K562 (cell line): ENCODE measurements at regions not wholly inside any gene's neighbourhood (a gene's known extent, or its start where the extent isn't known, plus 50 kb on each side); places are given as distances from the start of the nearest gene placed in this dataset.

Source experiments
- CSDE1 ChIP-seq, 2 experiments: fragments of 450-650 bp; IDR thresholded peaks; 2 replicates each; pipeline ENCODE4 v1.6.1; 2016; ENCODE audit warnings: mild to moderate bottlenecking in 1 of 2
- HMBOX1 ChIP-seq: sonication (generic); IDR thresholded peaks from 2 replicates; pipeline ENCODE4 v1.6.1; 2016
- HMG20B ChIP-seq: fragments of 250-450 bp; sonication (Bioruptor Pico); IDR thresholded peaks from 2 replicates; pipeline ENCODE4 v1.5.0; 2021; ENCODE audit warnings: mild to moderate bottlenecking
- KDM4B ChIP-seq, 2 experiments: fragments of 450-650 bp in 1 of 2; sonication (generic) in 1 of 2; IDR thresholded peaks; 2 replicates each; pipeline ENCODE4 v1.6.1; 2016 to 2017; ENCODE audit warnings: borderline replicate concordance in 2 of 2, antibody characterized with exemption in 1 of 2, low read depth in 1 of 2, mild to moderate bottlenecking in 1 of 2
- LARP7 ChIP-seq: fragments of 450-650 bp; IDR thresholded peaks from 2 replicates; pipeline ENCODE4 v1.6.1; 2016
- NR1H2 ChIP-seq: sonication (generic); formaldehyde crosslinking; IDR thresholded peaks from 2 replicates; pipeline ENCODE4 v1.4.0; 2020; ENCODE audit warnings: mild to moderate bottlenecking, missing genetic modification reagents
- NUFIP1 ChIP-seq: fragments of 450-650 bp; IDR thresholded peaks from 2 replicates; pipeline ENCODE4 v1.6.1; 2018; ENCODE audit not compliant: partially characterized antibody
- POLR3A ChIP-seq: IDR thresholded peaks from 2 replicates; pipeline ENCODE4 v1.6.1; 2011; ENCODE audit warnings: borderline replicate concordance, mild to moderate bottlenecking, moderate library complexity; ENCODE audit not compliant: insufficient read length, insufficient read depth; ENCODE audit errors: extremely low read depth
- POLR3G ChIP-seq: IDR thresholded peaks from 2 replicates; pipeline ENCODE4 v1.6.1; 2011; ENCODE audit not compliant: insufficient read length, insufficient replicate concordance; ENCODE audit errors: extremely low read depth
- RFX1 ChIP-seq: fragments of 450-650 bp; IDR thresholded peaks from 2 replicates; pipeline ENCODE4 v1.6.1; 2016; ENCODE audit warnings: mild to moderate bottlenecking, moderate library complexity
- TEAD2 ChIP-seq: fragments of 450-650 bp; IDR thresholded peaks from 2 replicates; pipeline ENCODE4 v1.6.1; 2016; ENCODE audit warnings: missing genetic modification characterization, control low read depth, missing compliant biosample characterization
- TRIM28 ChIP-seq: fragments of 450-650 bp; IDR thresholded peaks from 2 replicates; pipeline ENCODE4 v1.6.1; 2017
- ZNF318 ChIP-seq, 2 experiments: fragments of 450-650 bp; IDR thresholded peaks; 2 replicates each; pipeline ENCODE4 v1.6.1; 2016; ENCODE audit warnings: mild to moderate bottlenecking in 2 of 2, borderline replicate concordance in 1 of 2, low read depth in 1 of 2, moderate library complexity in 1 of 2
- ZNF512 ChIP-seq: IDR thresholded peaks from 2 replicates; pipeline ENCODE4 v1.6.1; 2016; ENCODE audit warnings: missing genetic modification characterization, missing compliant biosample characterization
- ZNF561 ChIP-seq: fragments of 450-650 bp; formaldehyde crosslinking; conservative IDR thresholded peaks from 2 replicates; pipeline ENCODE4 v1.4.0; 2020; ENCODE audit warnings: mild to moderate bottlenecking, moderate library complexity
- ZNF75A ChIP-seq: fragments of 450-650 bp; formaldehyde crosslinking; IDR thresholded peaks from 2 replicates; pipeline ENCODE4 v1.4.0; 2020; ENCODE audit warnings: mild to moderate bottlenecking
- TF ChIP-seq, protein P1 (sequence below), 2 experiments: fragments of 450-650 bp; IDR thresholded peaks; 2 replicates each; pipeline ENCODE4 v1.6.1; 2016

DNA sequence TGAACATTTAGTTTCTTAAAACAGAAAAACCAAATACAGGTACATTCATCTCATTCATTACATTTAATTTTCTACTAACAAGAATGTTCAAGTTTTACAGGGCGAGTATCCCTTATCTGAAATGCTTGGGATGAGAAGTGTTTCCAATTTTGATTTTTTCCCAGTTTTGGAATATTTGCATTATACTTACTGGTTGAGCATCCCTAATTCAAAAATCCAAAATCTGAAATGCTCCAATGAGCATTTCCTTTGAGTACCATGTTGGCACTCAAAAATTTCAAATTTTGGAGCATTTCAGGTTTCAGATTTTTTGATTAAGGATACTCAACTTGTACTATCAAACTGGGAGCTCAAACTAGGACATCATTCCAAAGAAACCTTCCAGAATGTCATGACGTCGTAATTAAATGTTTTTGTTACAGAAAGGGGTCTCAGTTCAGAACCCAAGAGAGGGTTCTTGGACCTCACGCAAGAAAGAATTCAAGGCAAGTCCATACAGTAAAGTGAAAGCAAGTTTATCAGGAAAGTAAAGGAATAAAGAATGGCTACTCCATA, 90.8 kb upstream of the PIK3CG start (continued):
- TF ChIP-seq, protein P1, sequence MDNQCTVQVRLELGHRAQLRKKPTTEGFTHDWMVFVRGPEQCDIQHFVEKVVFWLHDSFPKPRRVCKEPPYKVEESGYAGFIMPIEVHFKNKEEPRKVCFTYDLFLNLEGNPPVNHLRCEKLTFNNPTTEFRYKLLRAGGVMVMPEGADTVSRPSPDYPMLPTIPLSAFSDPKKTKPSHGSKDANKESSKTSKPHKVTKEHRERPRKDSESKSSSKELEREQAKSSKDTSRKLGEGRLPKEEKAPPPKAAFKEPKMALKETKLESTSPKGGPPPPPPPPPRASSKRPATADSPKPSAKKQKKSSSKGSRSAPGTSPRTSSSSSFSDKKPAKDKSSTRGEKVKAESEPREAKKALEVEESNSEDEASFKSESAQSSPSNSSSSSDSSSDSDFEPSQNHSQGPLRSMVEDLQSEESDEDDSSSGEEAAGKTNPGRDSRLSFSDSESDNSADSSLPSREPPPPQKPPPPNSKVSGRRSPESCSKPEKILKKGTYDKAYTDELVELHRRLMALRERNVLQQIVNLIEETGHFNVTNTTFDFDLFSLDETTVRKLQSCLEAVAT (IDR thresholded peaks at IDR 0.05): peak in 1 of 2 experiments; percentile 74; a peak in 3 of 4 replicates
- TF ChIP-seq NUFIP1: peak; percentile 15
- no peak for TF ChIP-seq RFX1
- TF ChIP-seq ZNF318 (IDR thresholded peaks at IDR 0.05; ENCODE audit: borderline replicate concordance in 1 of 2, low read depth in 1 of 2): peak in 1 of 2 experiments; percentile 86; a peak in 1 of 4 replicates
- no peak for TF ChIP-seq NR1H2 (CRISPR knock-in tag)
- TF ChIP-seq POLR3G: no peak
- 0 out of 4 replicates have a peak, but pooled peaks of 1 of the 2 experiments have one; percentile 30 for TF ChIP-seq CSDE1 (IDR thresholded peaks at IDR 0.05)
- peak; percentile 72; the same call in 1 of the 2 replicates for TF ChIP-seq ZNF75A (CRISPR knock-in tag)
- 0 out of 2 replicates have a peak, but pooled peaks have one; percentile 39 for TF ChIP-seq TEAD2 (tag)
- TF ChIP-seq POLR3A: no peak
- no peak for TF ChIP-seq KDM4B (IDR thresholded peaks at IDR 0.05; ENCODE audit: borderline replicate concordance in 2 of 2, low read depth in 1 of 2)
- no peak for TF ChIP-seq LARP7
- no peak for TF ChIP-seq TRIM28
- TF ChIP-seq ZNF561 (CRISPR knock-in tag): 0 out of 2 replicates have a peak, but pooled peaks have one; percentile 55
- TF ChIP-seq HMBOX1: no peak
- TF ChIP-seq ZNF512 (tag): no peak
- no peak for TF ChIP-seq HMG20B (CRISPR knock-in tag)
